ENCODE measurements at regions not wholly inside any gene's neighbourhood (a gene's known extent, or its start where the extent isn't known, plus 50 kb on each side); places are given as distances from the start of the nearest gene placed in this dataset.
"Not testable (repeated sequence)": the region's sequence is repeated elsewhere in the genome, so short reads cannot be mapped to it uniquely, and the experiment has no call there.

GRCh38 chr1:87398641-87399040 lies 70.0 kb downstream of the LMO4 start:
- no peak for DNase-seq

GRCh38 chr1:87399264-87399663 lies 70.6 kb downstream of the LMO4 start:
- DNase-seq = no peak

GRCh38 chr1:87399701-87400100 lies 71.0 kb downstream of the LMO4 start:
- no peak for DNase-seq

GRCh38 chr1:87400813-87401212 lies 72.1 kb downstream of the LMO4 start:
- no peak for DNase-seq

GRCh38 chr1:87402241-87403002 lies 73.7 kb downstream of the LMO4 start:
- no peak for DNase-seq

GRCh38 chr1:87403061-87403820 lies 74.6 kb downstream of the LMO4 start:
- no peak for DNase-seq

DNA sequence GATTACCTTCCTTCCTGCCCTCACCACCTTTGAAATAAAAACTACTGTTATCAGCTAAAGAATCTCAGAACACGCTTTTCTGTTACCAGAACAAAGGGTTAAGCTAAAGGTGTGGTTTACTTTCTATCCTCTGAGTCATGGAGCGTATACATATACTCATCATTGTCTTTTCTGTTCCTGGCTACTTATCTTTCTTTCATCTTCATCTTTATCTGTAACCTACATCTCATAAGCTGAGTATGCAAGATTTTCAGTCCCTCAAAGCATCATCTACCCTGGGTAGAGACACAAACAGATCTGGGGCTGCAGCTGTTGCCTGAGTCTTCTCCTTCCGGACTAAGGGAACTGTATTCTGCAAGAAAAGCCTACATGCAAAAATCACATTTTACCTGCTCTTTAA lies 75.6 kb downstream of the LMO4 start:
- no peak for DNase-seq

DNA sequence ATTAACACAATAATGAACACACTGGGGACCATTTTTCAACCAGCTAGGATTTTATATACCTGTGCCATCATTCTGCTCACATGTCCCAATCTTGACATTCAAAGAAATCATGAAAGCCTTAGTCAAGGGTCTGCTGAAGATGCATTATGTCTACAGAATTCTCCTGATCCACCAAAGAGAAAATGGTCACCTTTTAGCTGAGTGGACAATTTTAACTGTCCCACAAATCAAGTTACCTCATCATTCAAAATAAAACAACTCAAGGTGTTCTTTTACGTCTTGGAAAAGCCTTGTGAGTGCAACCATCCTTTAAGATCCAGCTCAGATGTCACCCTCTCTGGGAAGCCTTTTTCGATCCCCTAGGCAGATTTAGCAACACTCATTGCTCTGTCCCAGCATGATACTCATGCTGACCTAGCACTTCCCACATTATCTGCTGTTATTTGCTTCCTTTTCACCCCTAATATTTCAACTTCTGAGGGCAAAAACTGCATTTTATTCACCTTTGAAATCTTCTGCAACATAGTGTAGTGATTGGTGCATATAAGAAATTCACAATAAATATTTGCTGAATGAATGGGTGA lies 80.1 kb downstream of the LMO4 start:
- no peak for DNase-seq

DNA sequence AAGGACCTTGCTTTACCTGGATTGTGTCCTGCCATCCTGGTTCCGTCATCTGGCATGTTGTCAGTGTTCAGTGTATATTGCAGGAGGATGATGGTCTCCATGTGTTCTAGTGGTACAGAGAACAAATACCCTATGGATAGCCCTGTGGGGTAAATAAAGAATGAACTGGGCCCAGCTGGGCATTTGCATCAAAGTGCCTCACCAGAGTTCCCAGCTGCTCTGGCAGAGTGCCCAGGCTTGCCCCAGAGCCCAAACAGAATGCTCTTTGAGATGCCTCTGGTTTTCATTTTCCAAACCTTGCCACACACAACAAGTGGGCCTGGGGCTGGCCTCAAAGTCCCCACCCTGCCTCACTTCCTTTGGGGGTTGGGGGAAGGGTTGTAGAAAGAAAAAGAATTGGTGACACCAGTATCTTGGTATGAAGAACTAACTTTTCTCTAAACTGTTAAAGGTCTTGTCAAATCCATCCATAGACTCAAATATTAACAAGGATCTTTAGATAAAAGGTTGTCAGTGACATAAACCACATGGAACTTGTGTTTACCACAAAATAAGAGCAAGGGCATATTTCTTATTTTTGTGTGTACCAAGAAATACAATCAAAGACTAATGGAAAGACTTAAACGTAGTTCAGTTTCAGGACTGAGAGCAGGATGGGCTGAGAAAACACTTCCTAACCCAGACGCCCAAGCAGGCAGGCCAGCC lies 82.2 kb downstream of the LMO4 start:
- peak; percentile 72 for DNase-seq

- not testable (repeated sequence) for DNase-seq
These were observed 85.2 kb downstream of the LMO4 start for GRCh38 chr1:87413846-87414245.

- DNase-seq = no peak
These were observed 89.4 kb downstream of the LMO4 start for GRCh38 chr1:87418048-87418447.

GRCh38 chr1:87421809-87422208 lies 93.1 kb downstream of the LMO4 start:
- no peak for DNase-seq

DNA sequence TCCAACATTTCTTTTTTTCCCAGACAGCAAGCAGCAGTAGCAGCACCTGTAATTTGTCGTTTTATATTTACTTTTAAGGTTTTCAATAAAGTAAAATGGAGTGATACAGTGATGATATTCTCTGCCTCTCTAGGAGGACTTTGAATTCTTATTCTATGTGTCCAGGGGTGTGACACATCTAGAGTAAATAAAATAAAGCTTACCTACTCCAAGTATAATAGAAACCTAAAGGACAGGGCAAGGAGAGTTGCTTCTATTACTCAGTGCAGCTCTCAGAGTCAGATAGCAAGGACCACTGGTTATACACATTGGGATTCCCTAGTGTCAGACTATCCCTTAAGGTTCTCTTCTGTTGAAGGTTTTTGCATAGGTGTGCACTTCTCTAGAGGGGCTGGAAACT lies 95.9 kb downstream of the LMO4 start:
- DNase-seq = no peak

- no peak for DNase-seq
These were observed 98.0 kb downstream of the LMO4 start for GRCh38 chr1:87426463-87427249.

- DNase-seq = no peak
These were observed 99.7 kb downstream of the LMO4 start for GRCh38 chr1:87428367-87428766.

- DNase-seq = no peak
These were observed 100.2 kb downstream of the LMO4 start for GRCh38 chr1:87428883-87429282.

DNA sequence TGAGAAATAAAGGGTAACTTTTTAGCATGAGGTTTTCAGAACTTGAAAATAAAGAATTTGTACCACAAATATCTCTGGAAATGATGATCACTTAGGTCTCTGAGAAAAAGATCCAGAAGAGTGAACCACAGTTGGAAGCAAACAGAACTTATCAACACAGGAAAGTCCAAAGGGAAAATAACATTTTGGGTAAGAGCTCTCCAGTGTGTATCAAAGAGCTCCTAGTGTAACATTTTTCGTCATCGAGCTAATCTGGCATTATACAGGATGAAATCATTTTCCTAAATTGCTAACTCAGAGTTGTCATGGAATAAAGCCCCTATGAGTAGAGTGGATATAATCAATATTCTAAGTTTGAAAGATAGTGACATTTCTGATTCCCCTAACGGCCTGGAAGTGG lies 104.0 kb downstream of the LMO4 start:
- no peak for DNase-seq

- not testable (repeated sequence) for DNase-seq
These were observed 104.4 kb downstream of the LMO4 start for GRCh38 chr1:87433101-87433500.

GRCh38 chr1:87435484-87435883 lies 106.8 kb downstream of the LMO4 start:
- no peak for DNase-seq

GRCh38 chr1:87436115-87436514 lies 107.4 kb downstream of the LMO4 start:
- not testable (repeated sequence) for DNase-seq

GRCh38 chr1:87436534-87436933 lies 107.9 kb downstream of the LMO4 start:
- DNase-seq = no peak

DNA sequence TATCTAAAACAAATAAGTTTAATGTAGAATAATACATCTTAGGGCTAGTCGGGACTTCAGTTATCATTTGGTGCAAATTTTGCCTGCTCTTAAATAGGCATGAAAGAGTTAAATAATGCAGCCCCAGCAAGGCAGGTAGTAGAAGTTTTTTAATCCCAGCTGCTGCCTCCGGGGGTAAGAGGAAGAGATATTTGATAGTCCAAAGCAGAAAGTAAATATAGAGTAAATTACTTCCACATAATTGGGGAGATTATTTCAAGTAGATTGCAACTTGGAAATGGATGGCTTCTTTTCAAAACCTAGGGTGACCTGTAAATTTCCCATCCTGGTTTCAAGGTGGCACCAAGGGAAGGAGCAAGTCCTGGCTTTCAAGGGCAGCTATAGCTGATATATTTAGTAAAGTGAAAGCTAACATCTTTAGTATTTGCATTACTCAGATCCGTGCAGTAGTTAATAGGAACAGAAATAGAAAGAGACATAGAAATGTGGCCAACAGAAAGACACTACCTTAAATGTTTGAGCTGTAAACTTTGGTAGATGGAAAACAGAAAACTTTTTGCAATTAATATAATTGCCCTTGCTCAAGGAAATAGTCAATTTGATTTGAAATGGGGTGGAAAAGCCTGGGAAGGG lies 109.1 kb downstream of the LMO4 start:
- DNase-seq = no peak

Measured in NCI-H1092 (cell line).